ENCODE measurements at regions not wholly inside any gene's neighbourhood (a gene's known extent, or its start where the extent isn't known, plus 50 kb on each side); places are given as distances from the start of the nearest gene placed in this dataset.

- Mint-ChIP-seq H3K27me3 (no peaks in the 10 kb centered on the region), H3K4me3 (no peak overlapping the region), H3K9me3 (no peaks in the 10 kb centered on the region), H3K4me1 (ENCODE audit: low read depth) (no peaks in the 10 kb centered on the region), H3K27ac (no peak overlapping the region), H3K36me3 (ENCODE audit: low read depth) (no peaks in the 10 kb centered on the region)
- intact Hi-C loops (cut with DNase I, micrococcal nuclease) = no loop called here
- Histone ChIP-seq H3K27ac (ENCODE audit: low read depth in 1 of 2, low read length in 2 of 2) (no peak overlapping the region), H3K4me1 (ENCODE audit: insufficient read depth, low read length) (no peaks in the 10 kb centered on the region), H3K36me3 (ENCODE audit: insufficient read depth, low read length) (no peaks in the 10 kb centered on the region), H3K4me3 (ENCODE audit: low read length) (no peak overlapping the region), H3K9me3 (ENCODE audit: control insufficient read depth in 1 of 2, insufficient read depth in 1 of 2, low read length in 2 of 2) (no peaks in the 10 kb centered on the region), H3K27me3 (ENCODE audit: control insufficient read depth in 1 of 2, insufficient read depth in 2 of 2, low read length in 2 of 2) (peaks cover 0 to 2% of the 10 kb centered on the region in 2 experiments)
- ChIA-PET CTCF (no interaction called here), POLR2A (no interaction called here)
- DNase-seq (no peak), ATAC-seq (ENCODE audit: poor library complexity) (no peak)
- no peak for TF ChIP-seq CTCF (IDR thresholded peaks at IDR 0.05)
Measured at GRCh38 chr3:139778682-139779233, 101.0 kb upstream of the NMNAT3 start.

GRCh38 chr3:139774560-139775302 is 97.0 kb upstream of the NMNAT3 start:
- ChIA-PET CTCF (no interaction called here), POLR2A (no interaction called here)
- no peak for DNase-seq
- H3K4me3 Mint-ChIP-seq = no peak overlapping the region
- intact Hi-C loops (cut with DNase I, micrococcal nuclease) = no loop called here
- Histone ChIP-seq H3K27ac (ENCODE audit: low read depth in 1 of 2, low read length in 2 of 2) (no peak overlapping the region), H3K27me3 (ENCODE audit: control insufficient read depth in 1 of 2, insufficient read depth in 2 of 2, low read length in 2 of 2) (peaks cover 0 to 4% of the 10 kb centered on the region in 2 experiments), H3K4me1 (ENCODE audit: insufficient read depth, low read length) (no peaks in the 10 kb centered on the region), H3K4me3 (ENCODE audit: low read length) (no peak overlapping the region), H3K36me3 (ENCODE audit: insufficient read depth, low read length) (no peaks in the 10 kb centered on the region), H3K9me3 (ENCODE audit: control insufficient read depth in 1 of 2, insufficient read depth in 1 of 2, low read length in 2 of 2) (no peaks in the 10 kb centered on the region)
- no peaks in the 10 kb centered on the region for H3K4me1 Mint-ChIP-seq (ENCODE audit: low read depth)
- no peak overlapping the region for H3K27ac Mint-ChIP-seq
- TF ChIP-seq CTCF (IDR thresholded peaks at IDR 0.05) = no peak
- no peaks in the 10 kb centered on the region for H3K36me3 Mint-ChIP-seq (ENCODE audit: low read depth)
- no peak for ATAC-seq (ENCODE audit: poor library complexity)
- H3K27me3 Mint-ChIP-seq = no peaks in the 10 kb centered on the region
- no peaks in the 10 kb centered on the region for H3K9me3 Mint-ChIP-seq

- intact Hi-C loops (cut with DNase I, micrococcal nuclease) = no loop called here
- Mint-ChIP-seq H3K36me3 (ENCODE audit: low read depth) (no peaks in the 10 kb centered on the region), H3K4me3 (no peak overlapping the region), H3K27me3 (no peaks in the 10 kb centered on the region), H3K27ac (no peak overlapping the region), H3K9me3 (no peaks in the 10 kb centered on the region), H3K4me1 (ENCODE audit: low read depth) (no peaks in the 10 kb centered on the region)
- Histone ChIP-seq H3K4me1 (ENCODE audit: insufficient read depth, low read length) (no peaks in the 10 kb centered on the region), H3K4me3 (ENCODE audit: low read length) (no peak overlapping the region), H3K9me3 (ENCODE audit: control insufficient read depth in 1 of 2, insufficient read depth in 1 of 2, low read length in 2 of 2) (no peaks in the 10 kb centered on the region), H3K27me3 (ENCODE audit: control insufficient read depth in 1 of 2, insufficient read depth in 2 of 2, low read length in 2 of 2) (peaks cover 0 to 4% of the 10 kb centered on the region in 2 experiments), H3K36me3 (ENCODE audit: insufficient read depth, low read length) (no peaks in the 10 kb centered on the region), H3K27ac (ENCODE audit: low read depth in 1 of 2, low read length in 2 of 2) (no peak overlapping the region)
- TF ChIP-seq CTCF (IDR thresholded peaks at IDR 0.05) = no peak
- POLR2A ChIA-PET = no interaction called here
- CTCF ChIA-PET = no interaction called here
- ATAC-seq (ENCODE audit: poor library complexity) (no peak), DNase-seq (no peak)
Measured at GRCh38 chr3:139772539-139773500, 95.0 kb upstream of the NMNAT3 start.
